ENCODE measurements at regions not wholly inside any gene's neighbourhood (a gene's known extent, or its start where the extent isn't known, plus 50 kb on each side); places are given as distances from the start of the nearest gene placed in this dataset.
A peak's percentile ranks its signal among the peaks of the same experiment; 100 is the strongest.

GRCh38 chr1:228961511-228961910 is 226.2 kb downstream of the RHOU start:
- Mint-ChIP-seq H3K27me3 (no peaks in the 10 kb centered on the region), H3K36me3 (no peaks in the 10 kb centered on the region), H3K9me3 (no peaks in the 10 kb centered on the region), H3K4me3 (no peak overlapping the region), H3K4me1 (no peaks in the 10 kb centered on the region), H3K27ac (no peak overlapping the region)

GRCh38 chr1:228963795-228964177 is 228.5 kb downstream of the RHOU start:
- no peaks in the 10 kb centered on the region for H3K27me3 Mint-ChIP-seq
- no peaks in the 10 kb centered on the region for H3K36me3 Mint-ChIP-seq
- H3K27ac Mint-ChIP-seq: no peak overlapping the region
- H3K4me3 Mint-ChIP-seq: no peak overlapping the region
- H3K4me1 Mint-ChIP-seq: no peaks in the 10 kb centered on the region
- no peaks in the 10 kb centered on the region for H3K9me3 Mint-ChIP-seq

- no peak overlapping the region for H3K27ac Mint-ChIP-seq
- H3K27me3 Mint-ChIP-seq: no peaks in the 10 kb centered on the region
- no peaks in the 10 kb centered on the region for H3K9me3 Mint-ChIP-seq
- no peaks in the 10 kb centered on the region for H3K4me1 Mint-ChIP-seq
- no peaks in the 10 kb centered on the region for H3K36me3 Mint-ChIP-seq
- H3K4me3 Mint-ChIP-seq: no peak overlapping the region
These were observed 229.2 kb downstream of the RHOU start for GRCh38 chr1:228964178-228965089.

GRCh38 chr1:228968891-228969606 is 233.8 kb downstream of the RHOU start:
- Mint-ChIP-seq H3K4me1 (no peaks in the 10 kb centered on the region), H3K27ac (no peak overlapping the region), H3K36me3 (no peaks in the 10 kb centered on the region), H3K9me3 (no peaks in the 10 kb centered on the region), H3K27me3 (no peaks in the 10 kb centered on the region), H3K4me3 (no peak overlapping the region)

GRCh38 chr1:228969953-228970800 is 234.9 kb downstream of the RHOU start:
- Mint-ChIP-seq H3K27me3 (no peaks in the 10 kb centered on the region), H3K9me3 (no peaks in the 10 kb centered on the region), H3K4me3 (no peak overlapping the region), H3K36me3 (no peaks in the 10 kb centered on the region), H3K27ac (no peak overlapping the region), H3K4me1 (no peaks in the 10 kb centered on the region)

- H3K36me3 Mint-ChIP-seq: no peaks in the 10 kb centered on the region
- H3K27me3 Mint-ChIP-seq: no peaks in the 10 kb centered on the region
- H3K4me3 Mint-ChIP-seq: no peak overlapping the region
- no peaks in the 10 kb centered on the region for H3K4me1 Mint-ChIP-seq
- H3K9me3 Mint-ChIP-seq: no peaks in the 10 kb centered on the region
- no peak overlapping the region for H3K27ac Mint-ChIP-seq
These were observed 237.3 kb downstream of the RHOU start for GRCh38 chr1:228972576-228972975.

- no peaks in the 10 kb centered on the region for H3K4me1 Mint-ChIP-seq
- H3K27me3 Mint-ChIP-seq: no peaks in the 10 kb centered on the region
- no peaks in the 10 kb centered on the region for H3K9me3 Mint-ChIP-seq
- no peaks in the 10 kb centered on the region for H3K36me3 Mint-ChIP-seq
- no peak overlapping the region for H3K27ac Mint-ChIP-seq
- no peak overlapping the region for H3K4me3 Mint-ChIP-seq
These were observed 239.0 kb downstream of the RHOU start for GRCh38 chr1:228974273-228974672.

- Mint-ChIP-seq H3K27ac (no peak overlapping the region), H3K4me1 (no peaks in the 10 kb centered on the region), H3K27me3 (no peaks in the 10 kb centered on the region), H3K36me3 (no peaks in the 10 kb centered on the region), H3K4me3 (no peak overlapping the region), H3K9me3 (no peaks in the 10 kb centered on the region)
These were observed 240.1 kb downstream of the RHOU start for GRCh38 chr1:228975238-228975907.

GRCh38 chr1:228976316-228976715 is 241.0 kb downstream of the RHOU start:
- Mint-ChIP-seq H3K4me1 (no peaks in the 10 kb centered on the region), H3K27me3 (no peaks in the 10 kb centered on the region), H3K27ac (no peak overlapping the region), H3K4me3 (no peak overlapping the region), H3K9me3 (no peaks in the 10 kb centered on the region), H3K36me3 (no peaks in the 10 kb centered on the region)

GRCh38 chr1:228977307-228977706 is 242.0 kb downstream of the RHOU start:
- Mint-ChIP-seq H3K4me1 (no peaks in the 10 kb centered on the region), H3K27ac (no peak overlapping the region), H3K36me3 (no peaks in the 10 kb centered on the region), H3K9me3 (no peaks in the 10 kb centered on the region), H3K4me3 (no peak overlapping the region), H3K27me3 (no peaks in the 10 kb centered on the region)

GRCh38 chr1:228977741-228978140 is 242.5 kb downstream of the RHOU start:
- no peaks in the 10 kb centered on the region for H3K27me3 Mint-ChIP-seq
- H3K4me1 Mint-ChIP-seq: no peaks in the 10 kb centered on the region

GRCh38 chr1:228978484-228979324 is 243.4 kb downstream of the RHOU start:
- Mint-ChIP-seq H3K36me3 (no peaks in the 10 kb centered on the region), H3K27ac (peak overlapping the region; percentile 37), H3K9me3 (no peaks in the 10 kb centered on the region)

More at GRCh38 chr1:228977741-228978140, 242.5 kb downstream of the RHOU start:
- Mint-ChIP-seq H3K9me3 (no peaks in the 10 kb centered on the region), H3K36me3 (no peaks in the 10 kb centered on the region), H3K27ac (no peak overlapping the region), H3K4me3 (no peak overlapping the region)

GRCh38 chr1:228979325-228979699 is 244.0 kb downstream of the RHOU start:
- Mint-ChIP-seq H3K27ac (peak overlapping the region; percentile 37), H3K36me3 (no peaks in the 10 kb centered on the region), H3K4me1 (no peaks in the 10 kb centered on the region), H3K9me3 (no peaks in the 10 kb centered on the region), H3K27me3 (no peaks in the 10 kb centered on the region), H3K4me3 (no peak overlapping the region)

More at GRCh38 chr1:228978484-228979324, 243.4 kb downstream of the RHOU start:
- no peaks in the 10 kb centered on the region for H3K4me1 Mint-ChIP-seq
- H3K27me3 Mint-ChIP-seq: no peaks in the 10 kb centered on the region
- no peak overlapping the region for H3K4me3 Mint-ChIP-seq

GRCh38 chr1:228979774-228980173 is 244.5 kb downstream of the RHOU start:
- Mint-ChIP-seq H3K27ac (no peak overlapping the region), H3K36me3 (no peaks in the 10 kb centered on the region), H3K4me1 (no peaks in the 10 kb centered on the region), H3K4me3 (no peak overlapping the region), H3K9me3 (no peaks in the 10 kb centered on the region), H3K27me3 (no peaks in the 10 kb centered on the region)
